Thoracic aorta (tissue), 2 donors: ENCODE measurements at regions not wholly inside any gene's neighbourhood (a gene's known extent, or its start where the extent isn't known, plus 50 kb on each side); places are given as distances from the start of the nearest gene placed in this dataset.
A peak's percentile ranks its signal among the peaks of the same experiment; 100 is the strongest.

Experiments used
- ATAC-seq: fragments of 150-250 bp; one replicate; pipeline ENCODE4 v1.8.0; 2017; ENCODE audit warnings: low read depth; ENCODE audit not compliant: insufficient number of reproducible peaks, low FRiP score
- DNase-seq: peaks from one replicate; pipeline ENCODE4 v3.0.0-alpha.2; 2020; ENCODE audit warnings: low spot score
- H3K27ac ChIP-seq, 2 donors: fragments of 200-600 bp; sonication (generic); 1 replicate in 1 of 2; 2 replicates in 1 of 2; pipeline ENCODE4 v1.5.1; 2016; ENCODE audit warnings: mild to moderate bottlenecking in 2 of 2, moderate library complexity in 2 of 2
- H3K27me3 ChIP-seq: fragments of 200-600 bp; sonication (generic); replicated peaks from 2 replicates; pipeline ENCODE4 v1.6.0; 2016; ENCODE audit warnings: mild to moderate bottlenecking; ENCODE audit not compliant: insufficient read depth
- H3K36me3 ChIP-seq: fragments of 200-600 bp; sonication (generic); one replicate; pipeline ENCODE4 v1.5.1; 2016
- H3K4me1 ChIP-seq, 2 donors: fragments of 200-600 bp; sonication (generic); 1 replicate in 1 of 2; 2 replicates in 1 of 2; pipeline versions ENCODE4 v1.5.1 to v1.6.0; 2016; ENCODE audit warnings: low read depth in 2 of 2, mild to moderate bottlenecking in 1 of 2; ENCODE audit not compliant: control insufficient read depth in 1 of 2
- H3K4me3 ChIP-seq: fragments of 200-600 bp; sonication (generic); 2 replicates; pipeline ENCODE4 v1.5.1; 2016; ENCODE audit warnings: mild to moderate bottlenecking
- H3K9me3 ChIP-seq: fragments of 200-600 bp; sonication (generic); 2 replicates; pipeline ENCODE4 v1.5.1; 2016
- CTCF ChIP-seq: fragments of 200-600 bp; sonication (generic); IDR thresholded peaks from one replicate; pipeline ENCODE4 v1.5.1; 2019; ENCODE audit warnings: antibody characterized with exemption

GRCh38 chr13:110056640-110057039 lies 250.3 kb downstream of the COL4A1 start:
- Histone ChIP-seq H3K27ac (peak overlapping the region; percentile 58 to 62), H3K27me3 (no peaks in the 10 kb centered on the region), H3K9me3 (peaks cover 4% of the 10 kb centered on the region), H3K4me1 (peaks cover 5 to 18% of the 10 kb centered on the region in 2 donors), H3K4me3 (peak overlapping the region; percentile 63), H3K36me3 (no peaks in the 10 kb centered on the region)
- peak; percentile 49 for ATAC-seq
- no peak for DNase-seq
- no peak for TF ChIP-seq CTCF

GRCh38 chr13:110055089-110055488 lies 251.9 kb downstream of the COL4A1 start:
- Histone ChIP-seq H3K27ac (no peak overlapping the region), H3K9me3 (peaks cover 4% of the 10 kb centered on the region), H3K4me3 (no peak overlapping the region), H3K4me1 (peaks cover 5 to 18% of the 10 kb centered on the region in 2 donors), H3K36me3 (no peaks in the 10 kb centered on the region), H3K27me3 (no peaks in the 10 kb centered on the region)
- no peak for TF ChIP-seq CTCF
- ATAC-seq (no peak), DNase-seq (no peak)

DNA sequence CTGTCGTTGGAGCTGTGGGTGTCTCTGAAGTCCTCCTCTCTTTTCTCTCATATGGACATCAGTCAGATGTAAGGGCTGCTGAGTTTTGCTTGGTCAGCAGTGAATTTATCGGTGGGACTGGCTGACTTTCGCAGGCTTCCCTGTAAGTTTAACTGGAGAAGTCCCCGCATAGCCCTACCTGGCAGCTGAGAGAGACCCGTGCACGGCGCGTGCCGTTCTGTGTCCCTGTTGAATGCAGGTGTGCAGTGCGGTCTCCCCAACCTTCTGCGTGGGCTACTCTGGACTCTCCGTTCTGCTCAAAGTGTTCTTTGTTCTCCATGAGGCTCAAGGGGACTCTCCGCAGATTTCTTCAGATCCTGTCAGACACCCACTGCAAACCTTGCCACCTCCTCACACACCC lies 252.9 kb downstream of the COL4A1 start:
- no peak overlapping the region for H3K4me3 ChIP-seq
- H3K27ac ChIP-seq = no peak overlapping the region
- no peak for TF ChIP-seq CTCF
- no peak for ATAC-seq
- H3K27me3 ChIP-seq = no peaks in the 10 kb centered on the region
- DNase-seq = no peak
- peaks cover 4% of the 10 kb centered on the region for H3K9me3 ChIP-seq
- H3K36me3 ChIP-seq = no peaks in the 10 kb centered on the region
- peaks cover 5 to 18% of the 10 kb centered on the region in 2 donors for H3K4me1 ChIP-seq

- H3K27ac ChIP-seq = peak overlapping the region; percentile 25 to 71
- H3K4me1 ChIP-seq = peaks cover 9 to 12% of the 10 kb centered on the region in 2 donors
- peak; percentile 98 for ATAC-seq
- H3K4me3 ChIP-seq = peak overlapping the region; percentile 9
- H3K36me3 ChIP-seq = no peaks in the 10 kb centered on the region
- H3K9me3 ChIP-seq = no peaks in the 10 kb centered on the region
- DNase-seq = peak; percentile 66
- TF ChIP-seq CTCF = no peak
- no peaks in the 10 kb centered on the region for H3K27me3 ChIP-seq
These were observed 259.5 kb downstream of the COL4A1 start for GRCh38 chr13:110047496-110047895.

GRCh38 chr13:110046811-110047210 lies 260.1 kb downstream of the COL4A1 start:
- Histone ChIP-seq H3K9me3 (no peaks in the 10 kb centered on the region), H3K27ac (peak overlapping the region; percentile 1 to 71), H3K4me3 (peak overlapping the region; percentile 9), H3K27me3 (no peaks in the 10 kb centered on the region), H3K4me1 (peaks cover 9 to 12% of the 10 kb centered on the region in 2 donors), H3K36me3 (no peaks in the 10 kb centered on the region)
- DNase-seq (no peak), ATAC-seq (no peak)
- no peak for TF ChIP-seq CTCF
